Fibroblast of lung (primary cell): ENCODE measurements at regions not wholly inside any gene's neighbourhood (a gene's known extent, or its start where the extent isn't known, plus 50 kb on each side); places are given as distances from the start of the nearest gene placed in this dataset.

Experiments
- CTCF ChIP-seq, 2 donors: IDR thresholded peaks in 1 of 2; conservative IDR thresholded peaks in 1 of 2; 1 replicate in 1 of 2; 2 replicates in 1 of 2; pipeline ENCODE4 v1.5.1; 2011 to 2012; ENCODE audit warnings: low read length in 2 of 2, control low read depth in 1 of 2, inconsistent platforms in 1 of 2, low read depth in 1 of 2, mild to moderate bottlenecking in 1 of 2
- EZH2 ChIP-seq: IDR thresholded peaks from 2 replicates; pipeline ENCODE4 v1.5.1; 2012; ENCODE audit warnings: low read length, control low read depth, mild to moderate bottlenecking; ENCODE audit errors: missing control alignments

DNA sequence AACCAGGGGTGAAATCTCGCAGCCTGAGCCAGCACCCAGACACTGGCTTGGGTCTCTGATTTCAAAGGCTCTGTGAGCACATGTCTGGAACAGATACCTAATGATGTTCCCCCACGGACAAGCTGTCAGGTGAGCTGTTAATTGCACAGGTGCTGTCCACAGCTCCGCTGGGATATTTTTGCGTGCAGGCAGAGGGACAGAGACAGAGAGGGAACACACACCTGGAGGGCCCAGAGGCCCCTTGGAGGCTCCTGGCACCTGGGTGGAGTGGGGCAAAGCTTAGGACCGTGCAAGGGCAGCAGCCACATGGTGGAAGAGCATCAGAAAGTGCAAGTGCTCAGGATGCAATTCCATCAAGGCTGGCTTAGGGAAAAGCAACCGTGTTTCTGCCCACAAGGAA is 57.3 kb downstream of the ARL6IP4 start:
- TF ChIP-seq CTCF (conservative IDR thresholded peaks at IDR 0.05 in 1 of 2, IDR thresholded peaks at IDR 0.05 in 1 of 2; ENCODE audit: low read depth in 1 of 2, low read length in 2 of 2) = no peak
- TF ChIP-seq EZH2 = no peak
